SK-N-SH treated with all-trans-retinoic acid at 6 μM for 48 hours (cell line): ENCODE measurements at regions not wholly inside any gene's neighbourhood (a gene's known extent, or its start where the extent isn't known, plus 50 kb on each side); places are given as distances from the start of the nearest gene placed in this dataset.

ENCODE experiments used
- ATAC-seq: fragments of 200-7000 bp; cut with Tn5 transposase; 3 replicates; pipeline ENCODE4 v1.9.1; 2020; ENCODE audit warnings: mild to moderate bottlenecking, moderate library complexity
- ARNTL ChIP-seq: fragments of 450-650 bp; formaldehyde crosslinking; IDR thresholded peaks from 2 replicates; pipeline ENCODE4 v1.5.0; 2020; ENCODE audit warnings: low read depth, mild to moderate bottlenecking, moderate library complexity, borderline replicate concordance
- BACH2 ChIP-seq: fragments of 250-450 bp; sonication (Bioruptor Pico); IDR thresholded peaks from 2 replicates; pipeline ENCODE4 v1.9.0; 2021; ENCODE audit warnings: mild to moderate bottlenecking, borderline replicate concordance
- ESRRG ChIP-seq: fragments of 250-450 bp; sonication (Bioruptor Pico); IDR thresholded peaks from 2 replicates; pipeline ENCODE4 v1.6.1; 2021; ENCODE audit warnings: mild to moderate bottlenecking
- GLIS3 ChIP-seq: fragments of 250-450 bp; sonication (Bioruptor Pico); IDR thresholded peaks from 2 replicates; pipeline ENCODE4 v1.5.0; 2020; ENCODE audit warnings: mild to moderate bottlenecking, moderate library complexity
- OSR1 ChIP-seq: fragments of 250-450 bp; sonication (Bioruptor Pico); IDR thresholded peaks from 2 replicates; pipeline ENCODE4 v1.8.0; 2022; ENCODE audit warnings: moderate library complexity, mild to moderate bottlenecking, inconsistent platforms
- PPARA ChIP-seq: fragments of 250-450 bp; sonication (Bioruptor Pico); IDR thresholded peaks from 2 replicates; pipeline ENCODE4 v1.5.0; 2020; ENCODE audit warnings: mild to moderate bottlenecking, borderline replicate concordance
- RARB ChIP-seq: fragments of 250-450 bp; sonication (Bioruptor Pico); IDR thresholded peaks from 2 replicates; pipeline ENCODE4 v1.8.0; 2021; ENCODE audit warnings: mild to moderate bottlenecking, moderate library complexity
- SNAI2 ChIP-seq: fragments of 250-450 bp; sonication (Bioruptor Pico); IDR thresholded peaks from 2 replicates; pipeline ENCODE4 v1.5.0; 2020; ENCODE audit warnings: mild to moderate bottlenecking, moderate library complexity
- TCF4 ChIP-seq: fragments of 250-450 bp; sonication (Bioruptor Pico); IDR thresholded peaks from 2 replicates; pipeline ENCODE4 v1.8.0; 2021; ENCODE audit warnings: mild to moderate bottlenecking, moderate library complexity, borderline replicate concordance
- TOX ChIP-seq: fragments of 250-450 bp; sonication (Bioruptor Pico); IDR thresholded peaks from 2 replicates; pipeline ENCODE4 v1.8.0; 2021; ENCODE audit warnings: mild to moderate bottlenecking, moderate library complexity, borderline replicate concordance
- ZC3H10 ChIP-seq: fragments of 250-450 bp; sonication (Bioruptor Pico); IDR thresholded peaks from 2 replicates; pipeline ENCODE4 v1.5.1; 2021; ENCODE audit warnings: mild to moderate bottlenecking, moderate library complexity
- ZFP3 ChIP-seq: fragments of 250-450 bp; sonication (Bioruptor Pico); IDR thresholded peaks from 2 replicates; pipeline ENCODE4 v1.5.0; 2020; ENCODE audit warnings: mild to moderate bottlenecking, moderate library complexity
- ZFP30 ChIP-seq: fragments of 450-650 bp; formaldehyde crosslinking; IDR thresholded peaks from 2 replicates; pipeline ENCODE4 v1.5.0; 2022; ENCODE audit warnings: mild to moderate bottlenecking, moderate library complexity
- ZNF565 ChIP-seq: fragments of 450-650 bp; formaldehyde crosslinking; conservative IDR thresholded peaks from 2 replicates; pipeline ENCODE4 v1.5.0; 2020; ENCODE audit warnings: low read depth, mild to moderate bottlenecking, moderate library complexity
- ZNF70 ChIP-seq: fragments of 450-650 bp; formaldehyde crosslinking; IDR thresholded peaks from 2 replicates; pipeline ENCODE4 v1.5.0; 2020; ENCODE audit warnings: mild to moderate bottlenecking, moderate library complexity
- ZNF8 ChIP-seq: fragments of 450-650 bp; formaldehyde crosslinking; IDR thresholded peaks from 2 replicates; pipeline ENCODE4 v1.5.0; 2020; ENCODE audit warnings: mild to moderate bottlenecking, moderate library complexity
- TF ChIP-seq, protein P1 (sequence below): fragments of 250-450 bp; sonication (Bioruptor Pico); IDR thresholded peaks from 2 replicates; pipeline ENCODE4 v1.5.1; 2020; ENCODE audit warnings: low read depth, mild to moderate bottlenecking, moderate library complexity
- TF ChIP-seq, protein P2 (sequence below): fragments of 250-450 bp; sonication (Bioruptor Pico); IDR thresholded peaks from 2 replicates; pipeline ENCODE4 v1.5.1; 2021; ENCODE audit warnings: mild to moderate bottlenecking, moderate library complexity
- TF ChIP-seq, protein P3 (sequence below): fragments of 250-450 bp; sonication (Bioruptor Pico); IDR thresholded peaks from 2 replicates; pipeline ENCODE4 v1.8.0; 2021; ENCODE audit warnings: low read depth, mild to moderate bottlenecking, moderate library complexity, borderline replicate concordance
- TF ChIP-seq, protein P4 (sequence below): fragments of 250-450 bp; sonication (Bioruptor Pico); IDR thresholded peaks from 2 replicates; pipeline ENCODE4 v1.5.0; 2020; ENCODE audit warnings: mild to moderate bottlenecking, moderate library complexity
- TF ChIP-seq, protein P5 (sequence below): fragments of 250-450 bp; sonication (Bioruptor Pico); IDR thresholded peaks from 2 replicates; pipeline ENCODE4 v1.8.0; 2020; ENCODE audit warnings: mild to moderate bottlenecking, moderate library complexity, borderline replicate concordance

DNA sequence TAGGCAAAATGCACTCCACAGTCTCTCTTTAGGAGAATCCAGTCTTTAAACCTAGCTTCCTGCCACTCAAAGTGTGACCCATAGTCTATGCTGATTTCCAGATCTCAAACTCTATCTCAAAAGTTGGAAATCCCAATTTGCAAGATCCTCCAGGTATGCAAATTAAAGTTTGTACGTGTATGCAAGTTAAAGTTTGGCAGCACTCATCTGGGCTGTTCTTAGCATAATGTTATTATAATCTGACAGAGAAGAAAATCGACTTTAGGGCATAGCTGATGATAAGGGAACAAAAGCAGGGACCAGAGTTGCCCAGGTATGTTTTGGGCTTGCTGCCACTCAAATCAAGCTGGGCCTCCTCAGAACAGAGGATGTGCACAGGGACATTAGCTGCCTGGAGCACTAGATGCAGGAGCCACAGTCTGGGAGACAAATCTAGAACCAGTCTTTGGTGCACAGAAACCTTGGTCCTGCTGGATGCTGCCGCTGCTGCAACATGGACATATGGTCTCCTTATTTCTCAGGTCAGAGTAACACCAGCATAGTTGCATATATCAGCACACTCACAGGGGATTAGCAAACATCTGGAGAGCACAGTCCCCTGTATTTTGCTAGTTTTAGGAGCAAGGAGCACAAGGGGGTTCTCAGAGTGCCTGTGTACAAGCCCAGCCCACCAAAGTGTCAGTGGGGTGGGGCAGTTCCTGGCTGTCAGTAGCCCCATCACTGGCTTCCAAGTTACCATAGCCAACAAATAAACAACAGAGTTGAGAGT lies 242.6 kb downstream of the TTC32 start:
- ATAC-seq: no peak
- TF ChIP-seq BACH2 (CRISPR knock-in tag) (no peak), PPARA (no peak), TOX (no peak), GLIS3 (CRISPR knock-in tag) (no peak), SNAI2 (CRISPR knock-in tag) (no peak), ZNF8 (CRISPR knock-in tag) (no peak), OSR1 (CRISPR knock-in tag) (no peak), ZNF70 (no peak), ZFP3 (CRISPR knock-in tag) (no peak), RARB (CRISPR knock-in tag) (no peak), ESRRG (CRISPR knock-in tag) (no peak), TCF4 (CRISPR knock-in tag) (no peak), ZFP30 (no peak)
- TF ChIP-seq, protein P1, sequence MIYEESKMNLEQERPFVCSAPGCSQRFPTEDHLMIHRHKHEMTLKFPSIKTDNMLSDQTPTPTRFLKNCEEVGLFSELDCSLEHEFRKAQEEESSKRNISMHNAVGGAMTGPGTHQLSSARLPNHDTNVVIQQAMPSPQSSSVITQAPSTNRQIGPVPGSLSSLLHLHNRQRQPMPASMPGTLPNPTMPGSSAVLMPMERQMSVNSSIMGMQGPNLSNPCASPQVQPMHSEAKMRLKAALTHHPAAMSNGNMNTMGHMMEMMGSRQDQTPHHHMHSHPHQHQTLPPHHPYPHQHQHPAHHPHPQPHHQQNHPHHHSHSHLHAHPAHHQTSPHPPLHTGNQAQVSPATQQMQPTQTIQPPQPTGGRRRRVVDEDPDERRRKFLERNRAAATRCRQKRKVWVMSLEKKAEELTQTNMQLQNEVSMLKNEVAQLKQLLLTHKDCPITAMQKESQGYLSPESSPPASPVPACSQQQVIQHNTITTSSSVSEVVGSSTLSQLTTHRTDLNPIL (CRISPR knock-in tag): no peak
- TF ChIP-seq, protein P2, sequence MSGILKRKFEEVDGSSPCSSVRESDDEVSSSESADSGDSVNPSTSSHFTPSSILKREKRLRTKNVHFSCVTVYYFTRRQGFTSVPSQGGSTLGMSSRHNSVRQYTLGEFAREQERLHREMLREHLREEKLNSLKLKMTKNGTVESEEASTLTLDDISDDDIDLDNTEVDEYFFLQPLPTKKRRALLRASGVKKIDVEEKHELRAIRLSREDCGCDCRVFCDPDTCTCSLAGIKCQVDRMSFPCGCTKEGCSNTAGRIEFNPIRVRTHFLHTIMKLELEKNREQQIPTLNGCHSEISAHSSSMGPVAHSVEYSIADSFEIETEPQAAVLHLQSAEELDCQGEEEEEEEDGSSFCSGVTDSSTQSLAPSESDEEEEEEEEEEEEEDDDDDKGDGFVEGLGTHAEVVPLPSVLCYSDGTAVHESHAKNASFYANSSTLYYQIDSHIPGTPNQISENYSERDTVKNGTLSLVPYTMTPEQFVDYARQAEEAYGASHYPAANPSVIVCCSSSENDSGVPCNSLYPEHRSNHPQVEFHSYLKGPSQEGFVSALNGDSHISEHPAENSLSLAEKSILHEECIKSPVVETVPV (CRISPR knock-in tag): no peak
- TF ChIP-seq, protein P3, sequence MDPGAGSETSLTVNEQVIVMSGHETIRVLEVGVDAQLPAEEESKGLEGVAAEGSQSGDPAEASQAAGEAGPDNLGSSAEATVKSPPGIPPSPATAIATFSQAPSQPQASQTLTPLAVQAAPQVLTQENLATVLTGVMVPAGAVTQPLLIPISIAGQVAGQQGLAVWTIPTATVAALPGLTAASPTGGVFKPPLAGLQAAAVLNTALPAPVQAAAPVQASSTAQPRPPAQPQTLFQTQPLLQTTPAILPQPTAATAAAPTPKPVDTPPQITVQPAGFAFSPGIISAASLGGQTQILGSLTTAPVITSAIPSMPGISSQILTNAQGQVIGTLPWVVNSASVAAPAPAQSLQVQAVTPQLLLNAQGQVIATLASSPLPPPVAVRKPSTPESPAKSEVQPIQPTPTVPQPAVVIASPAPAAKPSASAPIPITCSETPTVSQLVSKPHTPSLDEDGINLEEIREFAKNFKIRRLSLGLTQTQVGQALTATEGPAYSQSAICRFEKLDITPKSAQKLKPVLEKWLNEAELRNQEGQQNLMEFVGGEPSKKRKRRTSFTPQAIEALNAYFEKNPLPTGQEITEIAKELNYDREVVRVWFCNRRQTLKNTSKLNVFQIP (CRISPR knock-in tag): no peak
- TF ChIP-seq, protein P4, sequence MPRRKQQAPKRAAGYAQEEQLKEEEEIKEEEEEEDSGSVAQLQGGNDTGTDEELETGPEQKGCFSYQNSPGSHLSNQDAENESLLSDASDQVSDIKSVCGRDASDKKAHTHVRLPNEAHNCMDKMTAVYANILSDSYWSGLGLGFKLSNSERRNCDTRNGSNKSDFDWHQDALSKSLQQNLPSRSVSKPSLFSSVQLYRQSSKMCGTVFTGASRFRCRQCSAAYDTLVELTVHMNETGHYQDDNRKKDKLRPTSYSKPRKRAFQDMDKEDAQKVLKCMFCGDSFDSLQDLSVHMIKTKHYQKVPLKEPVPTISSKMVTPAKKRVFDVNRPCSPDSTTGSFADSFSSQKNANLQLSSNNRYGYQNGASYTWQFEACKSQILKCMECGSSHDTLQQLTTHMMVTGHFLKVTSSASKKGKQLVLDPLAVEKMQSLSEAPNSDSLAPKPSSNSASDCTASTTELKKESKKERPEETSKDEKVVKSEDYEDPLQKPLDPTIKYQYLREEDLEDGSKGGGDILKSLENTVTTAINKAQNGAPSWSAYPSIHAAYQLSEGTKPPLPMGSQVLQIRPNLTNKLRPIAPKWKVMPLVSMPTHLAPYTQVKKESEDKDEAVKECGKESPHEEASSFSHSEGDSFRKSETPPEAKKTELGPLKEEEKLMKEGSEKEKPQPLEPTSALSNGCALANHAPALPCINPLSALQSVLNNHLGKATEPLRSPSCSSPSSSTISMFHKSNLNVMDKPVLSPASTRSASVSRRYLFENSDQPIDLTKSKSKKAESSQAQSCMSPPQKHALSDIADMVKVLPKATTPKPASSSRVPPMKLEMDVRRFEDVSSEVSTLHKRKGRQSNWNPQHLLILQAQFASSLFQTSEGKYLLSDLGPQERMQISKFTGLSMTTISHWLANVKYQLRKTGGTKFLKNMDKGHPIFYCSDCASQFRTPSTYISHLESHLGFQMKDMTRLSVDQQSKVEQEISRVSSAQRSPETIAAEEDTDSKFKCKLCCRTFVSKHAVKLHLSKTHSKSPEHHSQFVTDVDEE: no peak
- TF ChIP-seq, protein P5, sequence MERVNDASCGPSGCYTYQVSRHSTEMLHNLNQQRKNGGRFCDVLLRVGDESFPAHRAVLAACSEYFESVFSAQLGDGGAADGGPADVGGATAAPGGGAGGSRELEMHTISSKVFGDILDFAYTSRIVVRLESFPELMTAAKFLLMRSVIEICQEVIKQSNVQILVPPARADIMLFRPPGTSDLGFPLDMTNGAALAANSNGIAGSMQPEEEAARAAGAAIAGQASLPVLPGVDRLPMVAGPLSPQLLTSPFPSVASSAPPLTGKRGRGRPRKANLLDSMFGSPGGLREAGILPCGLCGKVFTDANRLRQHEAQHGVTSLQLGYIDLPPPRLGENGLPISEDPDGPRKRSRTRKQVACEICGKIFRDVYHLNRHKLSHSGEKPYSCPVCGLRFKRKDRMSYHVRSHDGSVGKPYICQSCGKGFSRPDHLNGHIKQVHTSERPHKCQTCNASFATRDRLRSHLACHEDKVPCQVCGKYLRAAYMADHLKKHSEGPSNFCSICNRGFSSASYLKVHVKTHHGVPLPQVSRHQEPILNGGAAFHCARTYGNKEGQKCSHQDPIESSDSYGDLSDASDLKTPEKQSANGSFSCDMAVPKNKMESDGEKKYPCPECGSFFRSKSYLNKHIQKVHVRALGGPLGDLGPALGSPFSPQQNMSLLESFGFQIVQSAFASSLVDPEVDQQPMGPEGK (CRISPR knock-in tag): no peak

DNA sequence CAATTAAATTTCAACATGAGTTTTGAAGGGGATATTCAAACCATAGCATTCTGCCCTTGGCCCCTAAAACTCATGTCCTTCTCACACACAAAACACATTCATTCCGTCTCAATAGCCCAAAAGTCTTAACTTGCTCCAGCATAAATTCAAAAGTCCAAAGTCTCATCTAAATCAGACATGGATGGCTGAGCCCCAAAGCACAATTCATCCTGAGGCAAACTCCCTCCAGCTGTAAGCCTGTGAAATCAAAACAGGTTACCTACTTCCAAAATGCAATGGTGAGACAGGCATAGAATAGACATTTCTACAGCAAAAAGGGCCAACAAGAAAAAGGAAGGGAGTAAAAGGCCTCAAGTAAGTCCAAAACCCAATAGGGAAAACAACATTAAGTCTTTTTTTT lies 245.8 kb downstream of the TTC32 start:
- no peak for ATAC-seq
- TF ChIP-seq, protein P1 (CRISPR knock-in tag): no peak
- TF ChIP-seq SNAI2 (CRISPR knock-in tag) (no peak), GLIS3 (CRISPR knock-in tag) (no peak), TOX (no peak), ARNTL (CRISPR knock-in tag) (no peak), OSR1 (CRISPR knock-in tag) (no peak), ZNF565 (CRISPR knock-in tag) (no peak), ZNF70 (no peak), ZC3H10 (no peak), TCF4 (CRISPR knock-in tag) (no peak), PPARA (no peak)
- TF ChIP-seq, protein P2 (CRISPR knock-in tag): no peak
- TF ChIP-seq, protein P5 (CRISPR knock-in tag): no peak
- TF ChIP-seq, protein P4: no peak
